ENCODE measurements at regions not wholly inside any gene's neighbourhood (a gene's known extent, or its start where the extent isn't known, plus 50 kb on each side); places are given as distances from the start of the nearest gene placed in this dataset.

DNA sequence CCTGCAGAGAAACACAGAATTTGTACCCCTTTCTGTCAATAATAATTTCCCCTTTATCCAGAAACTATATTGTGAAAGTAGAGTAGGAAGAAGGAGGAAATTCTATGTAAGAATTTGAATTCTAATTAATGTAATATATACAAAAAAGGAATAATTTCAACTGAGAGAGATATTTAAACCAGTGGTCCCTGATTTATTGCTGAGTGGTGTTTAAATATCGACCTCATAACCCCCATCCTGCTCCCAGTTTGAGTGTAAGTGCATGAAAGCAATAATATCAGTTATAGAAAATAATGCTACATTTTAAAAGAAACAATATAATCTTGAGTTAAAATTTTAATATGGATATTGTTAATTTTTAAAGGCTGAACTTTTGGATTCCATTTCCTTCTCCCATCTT lies 286.2 kb upstream of the REG3G start:
- TF ChIP-seq, protein P1, sequence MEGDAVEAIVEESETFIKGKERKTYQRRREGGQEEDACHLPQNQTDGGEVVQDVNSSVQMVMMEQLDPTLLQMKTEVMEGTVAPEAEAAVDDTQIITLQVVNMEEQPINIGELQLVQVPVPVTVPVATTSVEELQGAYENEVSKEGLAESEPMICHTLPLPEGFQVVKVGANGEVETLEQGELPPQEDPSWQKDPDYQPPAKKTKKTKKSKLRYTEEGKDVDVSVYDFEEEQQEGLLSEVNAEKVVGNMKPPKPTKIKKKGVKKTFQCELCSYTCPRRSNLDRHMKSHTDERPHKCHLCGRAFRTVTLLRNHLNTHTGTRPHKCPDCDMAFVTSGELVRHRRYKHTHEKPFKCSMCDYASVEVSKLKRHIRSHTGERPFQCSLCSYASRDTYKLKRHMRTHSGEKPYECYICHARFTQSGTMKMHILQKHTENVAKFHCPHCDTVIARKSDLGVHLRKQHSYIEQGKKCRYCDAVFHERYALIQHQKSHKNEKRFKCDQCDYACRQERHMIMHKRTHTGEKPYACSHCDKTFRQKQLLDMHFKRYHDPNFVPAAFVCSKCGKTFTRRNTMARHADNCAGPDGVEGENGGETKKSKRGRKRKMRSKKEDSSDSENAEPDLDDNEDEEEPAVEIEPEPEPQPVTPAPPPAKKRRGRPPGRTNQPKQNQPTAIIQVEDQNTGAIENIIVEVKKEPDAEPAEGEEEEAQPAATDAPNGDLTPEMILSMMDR (conservative IDR thresholded peaks at IDR 0.05): no peak
- TF ChIP-seq ZFX (IDR thresholded peaks at IDR 0.05): no peak
